ENCODE measurements at regions not wholly inside any gene's neighbourhood (a gene's known extent, or its start where the extent isn't known, plus 50 kb on each side); places are given as distances from the start of the nearest gene placed in this dataset.

DNA sequence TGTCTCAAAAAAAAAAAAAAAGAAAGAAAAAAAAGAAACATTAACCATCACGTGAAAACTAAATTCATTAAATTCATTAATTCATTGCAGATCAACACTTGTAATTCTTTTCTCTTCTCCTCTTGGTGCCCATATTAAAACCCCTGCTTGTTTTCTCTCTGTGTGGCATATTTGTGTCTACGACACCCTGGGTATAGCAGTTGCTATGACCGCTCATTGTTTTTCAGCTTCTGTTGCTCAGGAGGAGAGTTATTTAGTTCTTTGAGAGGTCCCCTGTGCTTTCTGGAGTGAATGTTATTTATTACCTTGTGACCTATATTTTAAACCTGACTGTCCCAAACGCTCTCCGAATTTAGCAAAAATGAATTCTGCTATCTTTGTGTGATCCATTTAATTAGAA is 62.3 kb upstream of the CLMP start:
- no peak for DNase-seq (ENCODE audit: low spot score)
- H3K4me2 ChIP-seq (ENCODE audit: insufficient read depth, low read length, poor library complexity, severe bottlenecking) = no peak overlapping the region
- no peak overlapping the region for H4K8ac ChIP-seq (ENCODE audit: low read depth, low read length)
- no peaks in the 10 kb centered on the region for H3K79me1 ChIP-seq (ENCODE audit: low read depth, low read length)
- H3K27ac ChIP-seq (replicated peaks; ENCODE audit: low read length) = no peak overlapping the region
- no CpG with 5 or more reads among the region's 5 CpGs for WGBS, 2 donors (ENCODE audit: extremely low coverage in 2 of 2, insufficient read length in 2 of 2, insufficient replicate concordance in 1 of 2)
- H3K23ac ChIP-seq (ENCODE audit: low read depth, low read length, poor library complexity) = no peak overlapping the region
- no peak overlapping the region for H3K4ac ChIP-seq (ENCODE audit: low read length)
- no peak overlapping the region for H2AFZ ChIP-seq (ENCODE audit: low read length)
- no peak overlapping the region for H2AK5ac ChIP-seq (ENCODE audit: low read depth, low read length)
- H3K9me3 ChIP-seq (replicated peaks in 1 of 2; ENCODE audit: control insufficient read depth in 2 of 2, insufficient read depth in 1 of 2, low read depth in 1 of 2, low read length in 2 of 2) = peaks cover 0 to 9% of the 10 kb centered on the region in 2 donors
- H3K9ac ChIP-seq (ENCODE audit: low read depth, low read length, poor library complexity) = no peak overlapping the region
- no peak overlapping the region for H3K18ac ChIP-seq (ENCODE audit: low read length)
- H4K91ac ChIP-seq (ENCODE audit: low read depth, low read length, poor library complexity) = no peak overlapping the region
- no peak overlapping the region for H2BK15ac ChIP-seq (ENCODE audit: low read length)
- no peak overlapping the region for H3K4me3 ChIP-seq (ENCODE audit: low read length in 2 of 2)
- peaks cover 0 to 2% (median 0%) of the 10 kb centered on the region in 3 experiments for H3K27me3 ChIP-seq (ENCODE audit: control insufficient read depth in 3 of 3, insufficient read depth in 3 of 3, low read depth in 1 of 3, low read length in 3 of 3)
- no peak overlapping the region for H2BK12ac ChIP-seq (ENCODE audit: low read length)
- peaks cover 12 to 20% of the 10 kb centered on the region in 2 donors for H3K4me1 ChIP-seq (ENCODE audit: control insufficient read depth in 2 of 2, insufficient read depth in 1 of 2, low read depth in 1 of 2, low read length in 2 of 2)
- H2BK5ac ChIP-seq (ENCODE audit: low read length) = no peak overlapping the region
- H3K14ac ChIP-seq (ENCODE audit: low read length) = no peak overlapping the region
- H2BK120ac ChIP-seq (ENCODE audit: low read depth, low read length) = no peak overlapping the region
- no peaks in the 10 kb centered on the region for H3K36me3 ChIP-seq (replicated peaks in 1 of 2; ENCODE audit: control insufficient read depth in 2 of 2, insufficient read depth in 2 of 2, low read length in 2 of 2)

DNA sequence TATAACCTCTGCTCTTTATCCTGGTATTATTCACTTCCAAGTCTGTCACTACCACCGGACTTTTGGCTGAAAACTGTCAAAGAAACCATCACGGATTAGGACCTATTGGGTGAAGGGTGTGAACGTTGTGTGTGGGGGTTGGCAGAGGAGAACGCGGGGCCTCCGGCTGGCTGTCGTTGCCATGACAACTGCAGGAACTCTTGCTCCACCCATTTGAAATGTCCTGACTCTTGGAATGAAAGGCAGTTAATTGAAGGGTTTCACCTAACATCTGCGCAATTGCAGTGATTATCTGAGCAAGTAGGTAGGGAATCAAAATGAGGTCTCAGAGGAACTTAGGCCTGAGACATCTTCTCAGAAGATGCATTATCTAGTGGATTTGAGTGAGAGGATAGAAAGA is 60.9 kb upstream of the CLMP start:
- H3K9me3 ChIP-seq (replicated peaks in 1 of 2; ENCODE audit: control insufficient read depth in 2 of 2, insufficient read depth in 1 of 2, low read depth in 1 of 2, low read length in 2 of 2) = peaks cover 0 to 9% of the 10 kb centered on the region in 2 donors
- H2AFZ ChIP-seq (ENCODE audit: low read length) = peak overlapping the region; percentile 43
- H2AK5ac ChIP-seq (ENCODE audit: low read depth, low read length) = no peak overlapping the region
- H3K18ac ChIP-seq (ENCODE audit: low read length) = no peak overlapping the region
- H3K9ac ChIP-seq (ENCODE audit: low read depth, low read length, poor library complexity) = no peak overlapping the region
- H3K4me3 ChIP-seq (ENCODE audit: low read length in 2 of 2) = no peak overlapping the region
- H4K91ac ChIP-seq (ENCODE audit: low read depth, low read length, poor library complexity) = no peak overlapping the region
- no peak overlapping the region for H3K4ac ChIP-seq (ENCODE audit: low read length)
- no peaks in the 10 kb centered on the region for H3K36me3 ChIP-seq (replicated peaks in 1 of 2; ENCODE audit: control insufficient read depth in 2 of 2, insufficient read depth in 2 of 2, low read length in 2 of 2)
- H3K27ac ChIP-seq (replicated peaks; ENCODE audit: low read length) = no peak overlapping the region
- H2BK5ac ChIP-seq (ENCODE audit: low read length) = no peak overlapping the region
- no peak overlapping the region for H3K4me2 ChIP-seq (ENCODE audit: insufficient read depth, low read length, poor library complexity, severe bottlenecking)
- H3K27me3 ChIP-seq (ENCODE audit: control insufficient read depth in 3 of 3, insufficient read depth in 3 of 3, low read depth in 1 of 3, low read length in 3 of 3) = peaks cover 0 to 2% (median 0%) of the 10 kb centered on the region in 3 experiments
- H4K8ac ChIP-seq (ENCODE audit: low read depth, low read length) = no peak overlapping the region
- H2BK15ac ChIP-seq (ENCODE audit: low read length) = no peak overlapping the region
- H3K23ac ChIP-seq (ENCODE audit: low read depth, low read length, poor library complexity) = no peak overlapping the region
- H3K14ac ChIP-seq (ENCODE audit: low read length) = no peak overlapping the region
- H3K4me1 ChIP-seq (ENCODE audit: control insufficient read depth in 2 of 2, insufficient read depth in 1 of 2, low read depth in 1 of 2, low read length in 2 of 2) = peaks cover 14 to 16% of the 10 kb centered on the region in 2 donors
- WGBS, 2 donors (ENCODE audit: extremely low coverage in 2 of 2, insufficient read length in 2 of 2, insufficient replicate concordance in 1 of 2) = no CpG with 5 or more reads among the region's 8 CpGs
- H2BK120ac ChIP-seq (ENCODE audit: low read depth, low read length) = no peak overlapping the region
- DNase-seq (ENCODE audit: low spot score) = peak; percentile 46
- H2BK12ac ChIP-seq (ENCODE audit: low read length) = no peak overlapping the region
- H3K79me1 ChIP-seq (ENCODE audit: low read depth, low read length) = no peaks in the 10 kb centered on the region

DNA sequence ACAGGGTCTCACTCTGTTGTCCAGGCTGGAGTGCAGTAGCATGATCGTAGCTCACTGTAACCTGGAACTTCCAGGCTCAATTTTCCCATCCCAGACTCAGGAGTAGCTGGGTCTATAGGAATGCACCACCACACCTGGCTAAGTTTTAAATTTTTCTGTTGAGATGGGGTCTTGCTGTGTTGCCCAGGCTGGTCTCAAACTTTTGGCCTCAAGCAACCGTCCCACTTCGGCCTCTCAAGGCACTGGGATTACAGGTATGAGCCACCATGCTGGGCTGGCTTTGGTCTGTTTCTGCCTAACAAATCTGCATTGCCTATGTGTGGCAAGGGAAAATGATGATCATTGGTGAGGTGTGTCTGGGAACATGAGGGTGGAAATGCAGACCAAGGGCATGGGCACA is 59.3 kb upstream of the CLMP start:
- Histone ChIP-seq H3K23ac (ENCODE audit: low read depth, low read length, poor library complexity) (no peak overlapping the region), H3K27ac (replicated peaks; ENCODE audit: low read length) (no peak overlapping the region), H2BK12ac (ENCODE audit: low read length) (peak overlapping the region; percentile 93), H3K4ac (ENCODE audit: low read length) (no peak overlapping the region), H3K14ac (ENCODE audit: low read length) (no peak overlapping the region), H3K4me3 (ENCODE audit: low read length in 2 of 2) (peak overlapping the region in 1 of 2 donors; percentile 27), H2BK15ac (ENCODE audit: low read length) (no peak overlapping the region), H3K18ac (ENCODE audit: low read length) (no peak overlapping the region), H4K8ac (ENCODE audit: low read depth, low read length) (no peak overlapping the region), H3K36me3 (replicated peaks in 1 of 2; ENCODE audit: control insufficient read depth in 2 of 2, insufficient read depth in 2 of 2, low read length in 2 of 2) (no peaks in the 10 kb centered on the region), H3K27me3 (ENCODE audit: control insufficient read depth in 3 of 3, insufficient read depth in 3 of 3, low read depth in 1 of 3, low read length in 3 of 3) (peaks cover 0 to 2% (median 0%) of the 10 kb centered on the region in 3 experiments), H2BK5ac (ENCODE audit: low read length) (no peak overlapping the region), H3K4me2 (ENCODE audit: insufficient read depth, low read length, poor library complexity, severe bottlenecking) (no peak overlapping the region), H2AK5ac (ENCODE audit: low read depth, low read length) (no peak overlapping the region), H3K9me3 (replicated peaks in 1 of 2; ENCODE audit: control insufficient read depth in 2 of 2, insufficient read depth in 1 of 2, low read depth in 1 of 2, low read length in 2 of 2) (peaks cover 0 to 9% of the 10 kb centered on the region in 2 donors), H3K4me1 (ENCODE audit: control insufficient read depth in 2 of 2, insufficient read depth in 1 of 2, low read depth in 1 of 2, low read length in 2 of 2) (peaks cover 12 to 15% of the 10 kb centered on the region in 2 donors), H2AFZ (ENCODE audit: low read length) (no peak overlapping the region), H3K79me1 (ENCODE audit: low read depth, low read length) (no peaks in the 10 kb centered on the region), H2BK120ac (ENCODE audit: low read depth, low read length) (no peak overlapping the region), H4K91ac (ENCODE audit: low read depth, low read length, poor library complexity) (no peak overlapping the region), H3K9ac (ENCODE audit: low read depth, low read length, poor library complexity) (no peak overlapping the region)
- no peak for DNase-seq (ENCODE audit: low spot score)
- no CpG with 5 or more reads among the region's 3 CpGs for WGBS, 2 donors (ENCODE audit: extremely low coverage in 2 of 2, insufficient read length in 2 of 2, insufficient replicate concordance in 1 of 2)

DNA sequence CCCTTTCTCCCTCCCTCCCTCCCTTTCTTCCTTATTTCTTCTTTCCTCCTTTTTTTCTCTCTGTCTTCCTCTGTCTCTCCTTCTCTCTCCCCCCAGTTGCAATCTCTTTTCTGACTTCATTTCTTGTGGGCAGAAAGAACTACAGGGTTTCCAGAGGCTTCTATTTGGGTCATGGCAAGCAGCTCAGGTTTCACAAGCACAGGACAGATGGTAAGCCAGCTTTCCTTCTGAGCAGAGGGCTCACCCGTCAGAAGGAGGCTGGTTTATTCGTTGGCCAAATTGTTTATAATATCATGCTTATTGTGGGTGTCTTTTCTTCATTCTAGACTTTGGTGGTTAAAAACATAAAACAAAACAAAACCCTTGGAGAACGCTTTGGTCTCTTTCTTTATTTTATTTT is 58.9 kb upstream of the CLMP start:
- no CpG with 5 or more reads among the region's 3 CpGs for WGBS, 2 donors (ENCODE audit: extremely low coverage in 2 of 2, insufficient read length in 2 of 2, insufficient replicate concordance in 1 of 2)
- H3K27ac ChIP-seq (replicated peaks; ENCODE audit: low read length) = no peak overlapping the region

More for the DNA sequence above, 58.9 kb upstream of the CLMP start:
- no peak overlapping the region for H3K4me3 ChIP-seq (ENCODE audit: low read length in 2 of 2)
- H4K8ac ChIP-seq (ENCODE audit: low read depth, low read length) = no peak overlapping the region
- no peak overlapping the region for H2BK15ac ChIP-seq (ENCODE audit: low read length)
- H3K4me1 ChIP-seq (ENCODE audit: control insufficient read depth in 2 of 2, insufficient read depth in 1 of 2, low read depth in 1 of 2, low read length in 2 of 2) = peaks cover 12 to 16% of the 10 kb centered on the region in 2 donors
- H3K23ac ChIP-seq (ENCODE audit: low read depth, low read length, poor library complexity) = no peak overlapping the region
- H3K14ac ChIP-seq (ENCODE audit: low read length) = no peak overlapping the region
- peaks cover 0 to 2% (median 0%) of the 10 kb centered on the region in 3 experiments for H3K27me3 ChIP-seq (ENCODE audit: control insufficient read depth in 3 of 3, insufficient read depth in 3 of 3, low read depth in 1 of 3, low read length in 3 of 3)
- H3K36me3 ChIP-seq (replicated peaks in 1 of 2; ENCODE audit: control insufficient read depth in 2 of 2, insufficient read depth in 2 of 2, low read length in 2 of 2) = no peaks in the 10 kb centered on the region
- no peak overlapping the region for H2BK120ac ChIP-seq (ENCODE audit: low read depth, low read length)
- no peak overlapping the region for H3K18ac ChIP-seq (ENCODE audit: low read length)
- no peak overlapping the region for H2AFZ ChIP-seq (ENCODE audit: low read length)
- no peak overlapping the region for H2BK5ac ChIP-seq (ENCODE audit: low read length)
- DNase-seq (ENCODE audit: low spot score) = no peak
- H3K9me3 ChIP-seq (replicated peaks in 1 of 2; ENCODE audit: control insufficient read depth in 2 of 2, insufficient read depth in 1 of 2, low read depth in 1 of 2, low read length in 2 of 2) = peaks cover 0 to 6% of the 10 kb centered on the region in 2 donors
- H3K9ac ChIP-seq (ENCODE audit: low read depth, low read length, poor library complexity) = no peak overlapping the region
- H3K79me1 ChIP-seq (ENCODE audit: low read depth, low read length) = no peaks in the 10 kb centered on the region
- no peak overlapping the region for H4K91ac ChIP-seq (ENCODE audit: low read depth, low read length, poor library complexity)
- no peak overlapping the region for H3K4ac ChIP-seq (ENCODE audit: low read length)
- no peak overlapping the region for H2BK12ac ChIP-seq (ENCODE audit: low read length)
- no peak overlapping the region for H3K4me2 ChIP-seq (ENCODE audit: insufficient read depth, low read length, poor library complexity, severe bottlenecking)
- H2AK5ac ChIP-seq (ENCODE audit: low read depth, low read length) = no peak overlapping the region

All from neuronal stem cell (in vitro differentiated cells).